HPDE6-E6E7 (cell line): ENCODE measurements at regions not wholly inside any gene's neighbourhood (a gene's known extent, or its start where the extent isn't known, plus 50 kb on each side); places are given as distances from the start of the nearest gene placed in this dataset.

Experiments
- DNase-seq: peaks from one replicate; pipeline ENCODE4 v3.0.0; 2011; ENCODE audit warnings: missing footprints; ENCODE audit errors: extremely low spot score

- no peak for DNase-seq
Measured at GRCh38 chr5:155959082-155959481, 367.9 kb upstream of the SGCD start.

- no peak for DNase-seq
Measured at GRCh38 chr5:155960177-155960576, 366.8 kb upstream of the SGCD start.

- no peak for DNase-seq
Measured at GRCh38 chr5:155969537-155969936, 357.4 kb upstream of the SGCD start.

- DNase-seq: no peak
Measured at GRCh38 chr5:155974369-155974768, 352.6 kb upstream of the SGCD start.

- no peak for DNase-seq
Measured at GRCh38 chr5:155978850-155979249, 348.1 kb upstream of the SGCD start.

GRCh38 chr5:155982354-155982753 lies 344.6 kb upstream of the SGCD start:
- DNase-seq: no peak

GRCh38 chr5:155983954-155984353 lies 343.0 kb upstream of the SGCD start:
- no peak for DNase-seq

- no peak for DNase-seq
Measured at GRCh38 chr5:155987265-155987810, 339.6 kb upstream of the SGCD start.

GRCh38 chr5:155989879-155990278 lies 337.1 kb upstream of the SGCD start:
- DNase-seq: no peak

- no peak for DNase-seq
Measured at GRCh38 chr5:155996123-155996522, 330.8 kb upstream of the SGCD start.

GRCh38 chr5:155998257-155998656 lies 328.7 kb upstream of the SGCD start:
- DNase-seq: no peak

- no peak for DNase-seq
Measured at GRCh38 chr5:156000115-156000514, 326.8 kb upstream of the SGCD start.

GRCh38 chr5:156004754-156005153 lies 322.2 kb upstream of the SGCD start:
- no peak for DNase-seq

GRCh38 chr5:156006026-156006647 lies 320.8 kb upstream of the SGCD start:
- no peak for DNase-seq

GRCh38 chr5:156008844-156009243 lies 318.1 kb upstream of the SGCD start:
- DNase-seq: no peak

- no peak for DNase-seq
Measured at GRCh38 chr5:156009583-156009982, 317.4 kb upstream of the SGCD start.

- DNase-seq: no peak
Measured at GRCh38 chr5:156015137-156015536, 311.8 kb upstream of the SGCD start.

- DNase-seq: no peak
Measured at GRCh38 chr5:156019130-156019529, 307.8 kb upstream of the SGCD start.

GRCh38 chr5:156019571-156020180 lies 307.3 kb upstream of the SGCD start:
- no peak for DNase-seq

GRCh38 chr5:156020647-156021046 lies 306.3 kb upstream of the SGCD start:
- DNase-seq: no peak

GRCh38 chr5:156021866-156022265 lies 305.1 kb upstream of the SGCD start:
- no peak for DNase-seq

GRCh38 chr5:156025656-156026055 lies 301.3 kb upstream of the SGCD start:
- DNase-seq: no peak

GRCh38 chr5:156031181-156031580 lies 295.8 kb upstream of the SGCD start:
- DNase-seq: no peak

- DNase-seq: no peak
Measured at GRCh38 chr5:156036640-156037039, 290.3 kb upstream of the SGCD start.
